Peyer's patch (tissue), 4 donors: ENCODE measurements at regions not wholly inside any gene's neighbourhood (a gene's known extent, or its start where the extent isn't known, plus 50 kb on each side); places are given as distances from the start of the nearest gene placed in this dataset.

Experiments used
- DNase-seq, 3 donors: peaks; one replicate each; pipeline ENCODE4 v3.0.0-alpha.2; 2017 to 2019
- H3K27ac ChIP-seq, 4 donors: fragments of 200-600 bp; sonication (generic); one replicate each; pipeline ENCODE4 v1.5.1; 2016 to 2019
- H3K27me3 ChIP-seq, 2 donors: fragments of 200-600 bp; sonication (generic); one replicate each; pipeline ENCODE4 v1.5.1; 2019
- H3K36me3 ChIP-seq, 3 donors: fragments of 200-600 bp; sonication (generic); one replicate each; pipeline ENCODE4 v1.5.1; 2016 to 2019
- H3K4me1 ChIP-seq, 4 donors: fragments of 200-600 bp; sonication (generic); one replicate each; pipeline ENCODE4 v1.5.1; 2016 to 2019
- H3K4me3 ChIP-seq, 4 donors: fragments of 200-600 bp; sonication (generic); 1 replicate in 3 of 4; 2 replicates in 1 of 4; pipeline ENCODE4 v1.5.1; 2016 to 2019; ENCODE audit warnings: mild to moderate bottlenecking in 1 of 4
- H3K9me3 ChIP-seq, 4 donors: fragments of 200-600 bp; sonication (generic); one replicate each; pipeline ENCODE4 v1.5.1; 2016 to 2019; ENCODE audit warnings: mild to moderate bottlenecking in 1 of 4
- POLR2A ChIP-seq, 2 donors: fragments of 450-650 bp; IDR thresholded peaks; one replicate each; pipeline ENCODE4 v1.5.1; 2017; ENCODE audit warnings: antibody characterized with exemption in 2 of 2, mild to moderate bottlenecking in 2 of 2, moderate library complexity in 2 of 2
- TF ChIP-seq, protein P1 (sequence below), 6 experiments: fragments of 450-650 bp in 4 of 6; fragments of 200-600 bp in 2 of 6; sonication (generic) in 1 of 6; IDR thresholded peaks; one replicate each; pipeline ENCODE4 v1.5.1; 2017 to 2019; ENCODE audit warnings: antibody characterized with exemption in 6 of 6, mild to moderate bottlenecking in 3 of 6, moderate library complexity in 1 of 6

- no peaks in the 10 kb centered on the region for H3K4me1 ChIP-seq
- no peak overlapping the region for H3K4me3 ChIP-seq
- no peaks in the 10 kb centered on the region for H3K36me3 ChIP-seq
- H3K27ac ChIP-seq = no peak overlapping the region
- TF ChIP-seq, protein P1, sequence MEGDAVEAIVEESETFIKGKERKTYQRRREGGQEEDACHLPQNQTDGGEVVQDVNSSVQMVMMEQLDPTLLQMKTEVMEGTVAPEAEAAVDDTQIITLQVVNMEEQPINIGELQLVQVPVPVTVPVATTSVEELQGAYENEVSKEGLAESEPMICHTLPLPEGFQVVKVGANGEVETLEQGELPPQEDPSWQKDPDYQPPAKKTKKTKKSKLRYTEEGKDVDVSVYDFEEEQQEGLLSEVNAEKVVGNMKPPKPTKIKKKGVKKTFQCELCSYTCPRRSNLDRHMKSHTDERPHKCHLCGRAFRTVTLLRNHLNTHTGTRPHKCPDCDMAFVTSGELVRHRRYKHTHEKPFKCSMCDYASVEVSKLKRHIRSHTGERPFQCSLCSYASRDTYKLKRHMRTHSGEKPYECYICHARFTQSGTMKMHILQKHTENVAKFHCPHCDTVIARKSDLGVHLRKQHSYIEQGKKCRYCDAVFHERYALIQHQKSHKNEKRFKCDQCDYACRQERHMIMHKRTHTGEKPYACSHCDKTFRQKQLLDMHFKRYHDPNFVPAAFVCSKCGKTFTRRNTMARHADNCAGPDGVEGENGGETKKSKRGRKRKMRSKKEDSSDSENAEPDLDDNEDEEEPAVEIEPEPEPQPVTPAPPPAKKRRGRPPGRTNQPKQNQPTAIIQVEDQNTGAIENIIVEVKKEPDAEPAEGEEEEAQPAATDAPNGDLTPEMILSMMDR (IDR thresholded peaks at IDR 0.05) = no peak
- no peak for TF ChIP-seq POLR2A (IDR thresholded peaks at IDR 0.05)
- no peaks in the 10 kb centered on the region for H3K27me3 ChIP-seq
- DNase-seq = no peak
- no peaks in the 10 kb centered on the region for H3K9me3 ChIP-seq
These were observed 241.6 kb upstream of the AZI2 start for GRCh38 chr3:28590216-28590615.

GRCh38 chr3:28590860-28591259 is 242.2 kb upstream of the AZI2 start:
- no peaks in the 10 kb centered on the region for H3K36me3 ChIP-seq
- H3K9me3 ChIP-seq = no peaks in the 10 kb centered on the region
- H3K27me3 ChIP-seq = no peaks in the 10 kb centered on the region
- H3K27ac ChIP-seq = no peak overlapping the region
- DNase-seq = no peak
- H3K4me1 ChIP-seq = no peaks in the 10 kb centered on the region
- H3K4me3 ChIP-seq = no peak overlapping the region
- TF ChIP-seq POLR2A (IDR thresholded peaks at IDR 0.05) = no peak
- TF ChIP-seq, protein P1 (IDR thresholded peaks at IDR 0.05) = no peak

GRCh38 chr3:28595372-28595771 is 246.7 kb upstream of the AZI2 start:
- no peak overlapping the region for H3K4me3 ChIP-seq
- no peak for DNase-seq
- TF ChIP-seq, protein P1 (IDR thresholded peaks at IDR 0.05) = no peak
- TF ChIP-seq POLR2A (IDR thresholded peaks at IDR 0.05) = no peak
- H3K4me1 ChIP-seq = no peaks in the 10 kb centered on the region
- H3K27ac ChIP-seq = no peak overlapping the region
- H3K9me3 ChIP-seq = no peaks in the 10 kb centered on the region
- no peaks in the 10 kb centered on the region for H3K27me3 ChIP-seq
- H3K36me3 ChIP-seq = no peaks in the 10 kb centered on the region

DNA sequence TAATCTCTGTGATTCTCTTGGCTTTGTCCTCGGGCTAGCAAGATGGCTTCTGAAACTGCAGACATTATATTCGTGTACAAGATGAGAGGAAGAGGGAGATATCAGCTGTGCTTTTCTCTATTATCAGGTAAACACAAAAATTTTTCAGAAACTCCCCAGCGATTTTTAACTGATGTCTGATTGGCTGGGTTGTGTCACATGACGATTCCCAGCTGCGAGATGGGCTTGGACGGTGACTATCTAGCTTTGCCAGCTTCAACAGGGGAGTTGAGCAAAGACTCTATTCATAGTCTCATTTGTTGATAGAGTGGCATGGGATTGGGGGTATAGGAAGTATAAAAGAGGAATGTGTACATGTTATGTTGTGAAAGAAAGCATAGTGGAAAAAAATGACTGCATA is 248.8 kb upstream of the AZI2 start:
- DNase-seq = no peak
- H3K4me3 ChIP-seq = no peak overlapping the region
- H3K4me1 ChIP-seq = no peaks in the 10 kb centered on the region
- H3K9me3 ChIP-seq = no peaks in the 10 kb centered on the region
- H3K36me3 ChIP-seq = no peaks in the 10 kb centered on the region
- H3K27me3 ChIP-seq = no peaks in the 10 kb centered on the region
- no peak overlapping the region for H3K27ac ChIP-seq
- no peak for TF ChIP-seq POLR2A (IDR thresholded peaks at IDR 0.05)
- TF ChIP-seq, protein P1 (IDR thresholded peaks at IDR 0.05) = no peak

DNA sequence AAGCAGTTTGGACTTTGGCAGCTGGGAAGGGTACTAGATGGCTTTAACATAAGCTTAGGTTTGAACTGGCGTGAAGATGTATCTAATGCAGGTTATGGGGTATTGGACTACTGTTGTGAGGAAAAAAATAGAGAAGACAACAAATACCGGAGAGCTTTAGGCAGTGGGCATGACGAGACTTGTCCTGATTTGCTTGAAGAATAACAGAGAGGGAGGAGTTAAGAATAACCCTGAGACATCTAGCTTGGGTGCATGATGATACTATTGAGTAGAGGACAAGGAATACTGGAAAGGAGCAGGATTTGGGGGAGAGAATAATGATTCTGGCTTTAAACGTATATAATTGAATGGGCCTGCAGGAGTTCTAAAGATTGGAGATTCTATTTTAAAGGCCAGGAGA is 249.5 kb upstream of the AZI2 start:
- Histone ChIP-seq H3K9me3 (no peaks in the 10 kb centered on the region), H3K27me3 (no peaks in the 10 kb centered on the region), H3K4me3 (no peak overlapping the region), H3K4me1 (no peaks in the 10 kb centered on the region), H3K27ac (no peak overlapping the region), H3K36me3 (no peaks in the 10 kb centered on the region)
- no peak for TF ChIP-seq POLR2A (IDR thresholded peaks at IDR 0.05)
- TF ChIP-seq, protein P1 (IDR thresholded peaks at IDR 0.05) = no peak
- DNase-seq = no peak

GRCh38 chr3:28601291-28601690 is 252.7 kb upstream of the AZI2 start:
- no peaks in the 10 kb centered on the region for H3K9me3 ChIP-seq
- TF ChIP-seq, protein P1 (IDR thresholded peaks at IDR 0.05) = no peak
- no peak for TF ChIP-seq POLR2A (IDR thresholded peaks at IDR 0.05)
- H3K27ac ChIP-seq = no peak overlapping the region
- no peaks in the 10 kb centered on the region for H3K4me1 ChIP-seq
- no peaks in the 10 kb centered on the region for H3K36me3 ChIP-seq
- H3K4me3 ChIP-seq = no peak overlapping the region
- H3K27me3 ChIP-seq = no peaks in the 10 kb centered on the region
- no peak for DNase-seq
